Esophagus (tissue), 2 donors: ENCODE measurements at regions not wholly inside any gene's neighbourhood (a gene's known extent, or its start where the extent isn't known, plus 50 kb on each side); places are given as distances from the start of the nearest gene placed in this dataset.

ENCODE experiments used
- H3K27ac ChIP-seq, 2 donors: one replicate each; pipeline ENCODE4 v1.5.1; 2013; ENCODE audit warnings: low read depth in 2 of 2, mild to moderate bottlenecking in 2 of 2, inconsistent platforms in 1 of 2, low read length in 1 of 2, moderate library complexity in 1 of 2
- H3K27me3 ChIP-seq, 2 donors: one replicate each; pipeline ENCODE4 v1.6.1; 2013; ENCODE audit warnings: low read length in 2 of 2, control low read depth in 1 of 2, mild to moderate bottlenecking in 1 of 2; ENCODE audit not compliant: insufficient read depth in 2 of 2, control insufficient read depth in 1 of 2
- H3K36me3 ChIP-seq, 2 donors: one replicate each; pipeline ENCODE4 v1.6.1; 2013; ENCODE audit warnings: low read length in 1 of 2; ENCODE audit not compliant: control insufficient read depth in 2 of 2, insufficient read depth in 2 of 2
- H3K4me1 ChIP-seq, 2 donors: one replicate each; pipeline ENCODE4 v1.6.1; 2013; ENCODE audit warnings: low read length in 1 of 2; ENCODE audit not compliant: control insufficient read depth in 2 of 2, insufficient read depth in 2 of 2
- H3K4me3 ChIP-seq, 2 donors: one replicate each; pipeline ENCODE4 v1.5.1; 2013; ENCODE audit warnings: low read length in 2 of 2, mild to moderate bottlenecking in 2 of 2, low read depth in 1 of 2, moderate library complexity in 1 of 2
- H3K9me3 ChIP-seq, 2 donors: one replicate each; pipeline ENCODE4 v1.6.1; 2013; ENCODE audit warnings: mild to moderate bottlenecking in 2 of 2, low read depth in 1 of 2, low read length in 1 of 2, moderate library complexity in 1 of 2; ENCODE audit not compliant: control insufficient read depth in 2 of 2, insufficient read depth in 1 of 2
- WGBS, 2 donors: extraction: QIAGEN DNeasy Blood & Tissue Kit; methylation state at CpG; one replicate each; pipeline ENCODE4 v1.1.7; 2013; 5-methylcytosine and 5-hydroxymethylcytosine counted together
- donor health status: healthy with polysubstance abuse.
- donor health status: Bipolar disorder and iron deficiency.

DNA sequence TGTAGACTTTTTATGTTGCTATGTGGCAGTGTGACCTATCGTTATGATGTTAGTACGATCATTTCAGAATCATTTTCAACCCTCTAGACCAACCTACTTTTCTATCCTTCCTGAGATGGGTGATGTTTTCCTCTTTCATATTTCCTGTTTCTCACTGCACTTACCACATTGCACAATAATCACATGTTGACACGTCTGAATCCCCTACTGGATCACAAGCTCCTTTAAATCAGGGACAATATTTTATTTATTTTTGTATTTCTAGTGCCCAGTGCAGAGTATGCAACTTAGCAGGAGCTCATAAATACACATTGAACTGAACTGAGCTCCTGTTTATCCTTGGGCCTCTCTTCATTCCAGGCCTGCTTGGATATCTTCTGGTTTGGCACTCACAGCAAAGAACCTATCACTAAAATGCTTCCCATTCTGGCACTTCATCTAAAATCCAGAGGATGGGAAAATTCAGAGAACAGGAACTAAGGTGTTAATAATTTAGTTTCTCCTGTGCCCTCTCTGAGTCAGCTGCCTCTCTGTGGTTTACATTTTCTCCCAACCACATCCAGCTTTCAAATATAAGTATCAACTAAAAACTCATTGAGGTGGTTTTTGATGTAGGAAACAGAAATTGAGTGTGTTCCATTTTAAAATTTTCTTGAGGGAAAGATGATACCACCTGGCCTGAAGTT, 69.4 kb upstream of the DYRK2 start:
- H3K9me3 ChIP-seq = no peaks in the 10 kb centered on the region
- H3K4me1 ChIP-seq = no peaks in the 10 kb centered on the region
- no peaks in the 10 kb centered on the region for H3K27me3 ChIP-seq
- WGBS, 2 donors = 68 to 74% methylated on average over 3 of the region's 3 CpGs
- no peaks in the 10 kb centered on the region for H3K36me3 ChIP-seq
- H3K27ac ChIP-seq = no peak overlapping the region
- H3K4me3 ChIP-seq = no peak overlapping the region

DNA sequence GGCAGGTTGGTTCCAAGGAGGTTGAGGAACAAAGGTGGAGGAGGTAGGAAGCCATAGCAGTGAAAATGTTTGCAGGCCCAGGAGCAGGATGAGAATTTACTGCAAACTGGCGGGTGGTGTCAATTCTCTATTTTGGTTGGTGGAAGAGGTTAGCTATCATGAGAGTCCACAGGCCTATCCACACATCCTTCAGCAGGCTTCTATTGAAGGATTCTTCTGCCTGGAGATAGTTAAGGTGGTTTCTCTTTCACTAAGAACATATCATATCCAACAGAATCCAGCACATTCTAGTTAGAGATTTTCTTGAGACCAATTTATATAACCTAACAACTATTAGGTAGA, 68.9 kb upstream of the DYRK2 start:
- Histone ChIP-seq H3K36me3 (no peaks in the 10 kb centered on the region), H3K4me1 (no peaks in the 10 kb centered on the region), H3K4me3 (no peak overlapping the region), H3K9me3 (no peaks in the 10 kb centered on the region), H3K27ac (no peak overlapping the region), H3K27me3 (no peaks in the 10 kb centered on the region)
- 92 to 95% methylated on average over 1 of the region's 1 CpG for WGBS, 2 donors

DNA sequence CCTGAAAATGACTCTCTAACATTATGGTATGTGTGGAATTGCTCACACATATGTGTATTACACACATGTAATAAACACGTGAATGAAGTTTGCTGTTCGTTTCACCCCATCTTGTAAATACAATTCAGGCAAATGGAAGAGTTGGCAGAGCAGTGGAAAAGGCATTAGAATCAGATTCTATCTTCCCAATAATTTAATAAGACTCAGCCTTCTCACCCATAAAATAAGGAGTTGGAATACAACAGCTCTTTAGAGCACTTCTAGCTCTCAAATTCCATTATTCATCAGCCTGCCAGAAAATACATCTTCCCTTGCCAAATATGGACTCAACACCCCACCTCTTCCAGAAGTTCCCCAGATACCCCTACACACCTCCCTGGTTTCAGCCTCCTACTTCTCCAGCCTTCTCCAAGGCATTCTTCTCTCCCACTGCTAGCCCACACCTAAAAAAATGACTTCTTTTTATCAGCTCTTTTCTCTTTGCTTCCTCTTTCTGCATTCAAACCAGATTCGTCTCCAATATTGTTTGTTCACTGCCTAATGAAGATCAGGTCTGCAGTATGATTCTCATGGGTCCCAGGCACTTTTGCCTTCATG, 66.2 kb upstream of the DYRK2 start:
- no peaks in the 10 kb centered on the region for H3K4me1 ChIP-seq
- H3K4me3 ChIP-seq = no peak overlapping the region
- H3K27ac ChIP-seq = no peak overlapping the region
- WGBS, 2 donors = 64 to 73% methylated on average over 3 of the region's 3 CpGs
- no peaks in the 10 kb centered on the region for H3K9me3 ChIP-seq
- peaks cover 0 to 2% of the 10 kb centered on the region in 2 donors for H3K27me3 ChIP-seq
- no peaks in the 10 kb centered on the region for H3K36me3 ChIP-seq

DNA sequence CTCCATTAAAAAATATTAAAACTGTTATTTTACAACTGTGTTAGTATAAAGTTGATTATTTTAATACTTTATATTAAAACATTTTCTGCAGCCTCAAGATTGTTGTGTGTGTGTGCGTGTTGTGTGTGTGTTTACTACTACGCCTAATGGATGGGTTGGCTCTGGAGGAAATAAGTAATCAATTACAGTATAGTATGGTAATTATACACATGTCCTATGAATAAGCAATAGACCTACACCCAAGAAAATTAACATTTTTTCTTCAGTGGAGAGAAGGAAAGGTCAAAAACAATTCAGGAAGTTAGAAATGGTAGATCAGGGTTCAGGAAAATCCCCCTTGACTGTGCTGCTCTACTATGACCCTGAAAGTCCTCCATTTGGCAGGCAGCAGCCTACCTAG, 65.7 kb upstream of the DYRK2 start:
- H3K36me3 ChIP-seq = no peaks in the 10 kb centered on the region

DNA sequence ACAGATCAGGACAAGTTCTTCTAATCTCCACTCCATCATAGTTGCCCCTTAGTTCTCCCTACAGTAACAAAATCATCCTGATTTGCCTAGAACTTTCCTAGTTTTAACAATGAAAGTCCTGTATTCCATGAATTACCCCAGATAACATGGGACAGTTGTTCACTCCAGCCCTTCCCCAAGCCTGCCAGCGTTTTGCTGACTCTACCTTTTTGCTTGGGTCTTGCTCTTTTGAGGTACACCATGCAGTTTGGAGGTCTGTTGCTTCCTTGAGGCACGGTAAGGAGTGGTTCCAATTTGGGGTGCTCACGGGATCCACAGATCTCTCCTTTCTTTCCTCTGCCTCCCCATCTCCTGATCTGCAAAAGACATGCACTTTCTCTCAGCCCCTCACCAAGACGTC, 61.6 kb upstream of the DYRK2 start:
- H3K27me3 ChIP-seq = peaks cover 0 to 2% of the 10 kb centered on the region in 2 donors
- no peak overlapping the region for H3K27ac ChIP-seq
- H3K4me3 ChIP-seq = no peak overlapping the region
- no peaks in the 10 kb centered on the region for H3K4me1 ChIP-seq
- WGBS, 2 donors = 80 to 90% methylated on average over 4 of the region's 4 CpGs
- H3K9me3 ChIP-seq = no peaks in the 10 kb centered on the region
- no peaks in the 10 kb centered on the region for H3K36me3 ChIP-seq

More for the DNA sequence above, 65.7 kb upstream of the DYRK2 start:
- no peaks in the 10 kb centered on the region for H3K9me3 ChIP-seq
- 95 to 99% methylated on average over 2 of the region's 2 CpGs for WGBS, 2 donors
- no peaks in the 10 kb centered on the region for H3K4me1 ChIP-seq
- H3K27me3 ChIP-seq = peaks cover 0 to 2% of the 10 kb centered on the region in 2 donors
- no peak overlapping the region for H3K27ac ChIP-seq
- H3K4me3 ChIP-seq = no peak overlapping the region

DNA sequence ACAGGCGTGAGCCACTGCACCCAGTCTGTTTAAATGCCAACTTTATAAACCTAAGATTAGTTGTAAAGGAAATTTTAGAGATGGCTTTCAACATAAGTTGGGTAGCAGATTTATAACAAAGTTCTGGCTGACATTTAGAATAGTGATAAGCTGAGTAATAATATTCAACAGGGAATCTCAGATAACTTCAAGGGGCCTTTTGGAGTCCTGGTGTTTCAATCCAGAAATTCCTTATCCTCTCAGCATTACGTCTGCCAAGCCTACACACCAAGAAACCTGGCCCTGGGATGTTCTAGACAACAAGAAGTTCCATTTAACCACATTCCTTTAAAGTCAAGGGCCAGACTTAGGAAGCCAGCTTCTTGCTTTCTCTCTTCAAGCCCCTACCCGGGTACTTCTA, 59.5 kb upstream of the DYRK2 start:
- Histone ChIP-seq H3K36me3 (no peaks in the 10 kb centered on the region), H3K9me3 (no peaks in the 10 kb centered on the region), H3K4me3 (no peak overlapping the region), H3K27me3 (peaks cover 0 to 2% of the 10 kb centered on the region in 2 donors), H3K4me1 (peaks cover 0 to 2% of the 10 kb centered on the region in 2 donors), H3K27ac (no peak overlapping the region)
- WGBS, 2 donors = 88 to 95% methylated on average over 3 of the region's 3 CpGs

DNA sequence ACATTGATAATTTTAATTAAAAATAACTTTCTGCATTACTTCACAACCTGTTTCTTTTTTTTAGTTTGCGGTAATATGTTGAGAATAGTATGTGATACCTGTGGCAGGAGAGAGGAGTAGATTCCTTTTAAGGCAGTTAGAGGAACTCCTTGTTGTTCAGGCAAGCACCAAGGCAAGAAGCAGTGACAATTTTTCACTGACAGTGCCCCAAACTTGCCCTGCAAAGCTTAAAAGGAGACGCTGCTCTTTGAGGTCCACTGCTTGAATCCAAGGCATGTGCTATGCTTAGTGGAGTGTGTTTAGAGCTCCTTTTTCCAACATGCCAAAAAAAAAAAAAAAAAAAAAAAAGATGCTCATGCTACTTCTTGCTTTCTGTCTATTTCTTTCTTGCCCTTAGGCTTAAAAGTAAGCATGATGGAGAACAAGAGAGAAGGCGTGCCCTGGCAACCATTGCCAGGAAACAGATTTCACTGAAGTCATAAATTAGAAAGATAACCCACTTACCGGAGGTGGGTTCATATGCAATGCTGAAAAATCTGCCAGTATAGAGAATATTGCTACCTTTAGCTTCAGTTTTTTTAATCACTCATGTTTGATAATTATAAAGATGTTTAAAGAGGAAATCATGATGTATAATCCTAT, 58.3 kb upstream of the DYRK2 start:
- 45 to 51% methylated on average over 4 of the region's 4 CpGs for WGBS, 2 donors

DNA sequence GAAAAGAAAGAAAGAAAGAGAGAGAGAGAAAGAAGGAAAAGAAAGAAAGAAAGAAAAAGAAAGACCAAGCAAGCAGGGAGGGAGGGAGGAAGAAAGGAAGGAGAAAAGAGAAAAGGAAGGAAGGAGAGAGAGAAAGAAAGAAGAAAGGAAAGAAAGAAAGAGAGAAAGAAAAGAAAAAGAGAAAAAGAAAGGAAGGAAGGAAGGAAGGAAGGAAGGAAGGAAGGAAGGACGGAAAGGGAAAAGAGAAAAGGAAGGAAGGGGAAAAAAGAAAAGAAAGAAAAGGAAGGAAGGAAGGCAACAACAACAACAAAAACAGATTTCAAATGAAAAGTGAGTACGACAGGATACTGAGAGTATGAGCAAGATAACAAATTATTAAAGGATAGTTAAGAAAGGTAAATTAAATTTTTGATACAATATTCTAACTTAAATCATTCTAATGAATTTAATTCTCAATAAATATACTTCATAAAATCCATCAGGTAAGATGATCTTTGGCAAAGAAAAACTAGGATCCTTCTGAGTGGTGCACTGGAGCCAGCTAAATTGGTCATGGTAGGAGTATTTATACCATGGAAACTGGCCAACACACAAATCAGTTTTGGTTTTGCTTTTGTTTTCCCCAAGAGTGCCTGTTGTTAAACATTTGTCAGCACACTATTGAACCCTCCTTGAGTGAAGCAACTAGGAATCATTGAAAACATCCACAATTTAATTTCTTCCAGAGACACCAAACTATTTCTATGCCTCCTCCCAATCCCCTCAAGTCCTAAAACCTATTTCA, 56.1 kb upstream of the DYRK2 start:
- H3K27me3 ChIP-seq = no peaks in the 10 kb centered on the region
- H3K27ac ChIP-seq = peak overlapping the region in 1 of 2 donors; percentile 24
- WGBS, 2 donors = 85 to 94% methylated on average over 2 of the region's 2 CpGs
- peaks cover 0 to 2% of the 10 kb centered on the region in 2 donors for H3K4me1 ChIP-seq
- no peaks in the 10 kb centered on the region for H3K9me3 ChIP-seq
- H3K36me3 ChIP-seq = no peaks in the 10 kb centered on the region
- H3K4me3 ChIP-seq = no peak overlapping the region

More for the DNA sequence above, 58.3 kb upstream of the DYRK2 start:
- Histone ChIP-seq H3K36me3 (no peaks in the 10 kb centered on the region), H3K4me3 (no peak overlapping the region), H3K27ac (no peak overlapping the region), H3K27me3 (no peaks in the 10 kb centered on the region), H3K4me1 (peaks cover 0 to 2% of the 10 kb centered on the region in 2 donors), H3K9me3 (no peaks in the 10 kb centered on the region)

DNA sequence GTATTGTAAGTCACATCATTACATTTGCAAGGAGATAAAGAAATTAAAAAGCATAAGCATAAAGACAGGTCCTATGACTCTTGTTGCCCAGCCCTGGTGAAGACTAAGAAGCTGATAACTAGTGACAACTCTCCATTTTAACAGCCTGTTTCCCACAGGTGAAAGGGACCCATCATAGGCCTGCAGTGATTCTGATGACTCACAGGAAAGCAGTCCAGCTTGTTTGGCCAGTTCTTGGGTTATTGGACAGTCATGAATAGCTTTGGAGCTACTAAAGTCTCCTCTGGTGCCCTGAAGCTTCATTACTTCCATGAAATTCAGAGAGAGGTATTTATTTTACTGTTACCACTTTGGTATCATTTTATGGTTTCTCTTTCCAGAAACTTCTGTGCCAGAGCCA, 55.5 kb upstream of the DYRK2 start:
- H3K4me1 ChIP-seq = peaks cover 0 to 2% of the 10 kb centered on the region in 2 donors
- H3K27ac ChIP-seq = peak overlapping the region; percentile 24 to 33
- no peaks in the 10 kb centered on the region for H3K9me3 ChIP-seq
- no peaks in the 10 kb centered on the region for H3K27me3 ChIP-seq
- H3K4me3 ChIP-seq = no peak overlapping the region
- H3K36me3 ChIP-seq = no peaks in the 10 kb centered on the region
